Ovary (tissue), 7 donors: ENCODE measurements at regions not wholly inside any gene's neighbourhood (a gene's known extent, or its start where the extent isn't known, plus 50 kb on each side); places are given as distances from the start of the nearest gene placed in this dataset.

Experiments used
- DNase-seq, 5 donors: peaks; one replicate each; pipeline ENCODE4 v3.0.0-alpha.2; 2019 to 2020
- H3K27ac ChIP-seq, 2 donors: fragments of 200-600 bp; one replicate each; pipeline versions ENCODE4 v1.5.1 to v1.8.0; 2019 to 2022
- H3K27me3 ChIP-seq: fragments of 200-600 bp; one replicate; pipeline ENCODE4 v1.8.0; 2022
- H3K36me3 ChIP-seq: fragments of 200-600 bp; sonication (generic); one replicate; pipeline ENCODE4 v1.5.1; 2019
- H3K4me1 ChIP-seq: one replicate; pipeline ENCODE4 v1.8.1; 2013; ENCODE audit warnings: mild to moderate bottlenecking, moderate library complexity; ENCODE audit not compliant: insufficient read depth
- H3K4me3 ChIP-seq: fragments of 200-600 bp; sonication (generic); one replicate; pipeline ENCODE4 v1.5.1; 2017
- H3K9me3 ChIP-seq, 2 donors: fragments of 200-600 bp in 1 of 2; sonication (generic) in 1 of 2; one replicate each; pipeline versions ENCODE4 v1.5.1 to v1.8.1; 2013 to 2019; ENCODE audit warnings: mild to moderate bottlenecking in 1 of 2, moderate library complexity in 1 of 2
- EP300 ChIP-seq: sonication (generic); formaldehyde crosslinking; IDR thresholded peaks from one replicate; pipeline ENCODE4 v1.6.1; 2017; ENCODE audit warnings: antibody characterized with exemption
- POLR2A ChIP-seq: fragments of 450-650 bp; IDR thresholded peaks from one replicate; pipeline ENCODE4 v1.6.1; 2017; ENCODE audit warnings: antibody characterized with exemption, mild to moderate bottlenecking, moderate library complexity
- WGBS, 3 donors: extraction: QIAGEN DNeasy Blood & Tissue Kit in 1 of 3; methylation state at CpG; one replicate each; pipeline versions ENCODE4 v1.1.5 to v1.1.7; 2013 to 2017; 5-methylcytosine and 5-hydroxymethylcytosine counted together
- intact Hi-C, 4 donors: fragments of 100-400 bp; cut with DNase I; formaldehyde crosslinking; loops; one replicate each; pipeline versions ENCODE4 v1.11.0 to v1.15.1; 2022 to 2023
- TF ChIP-seq, protein P1 (sequence below), 3 donors: fragments of 450-650 bp in 2 of 3; fragments of 200-600 bp in 1 of 3; IDR thresholded peaks; one replicate each; pipeline versions ENCODE4 v1.5.1 to v1.8.0; 2016 to 2022; ENCODE audit warnings: antibody characterized with exemption in 3 of 3, mild to moderate bottlenecking in 1 of 3
- donor health status: DM: no; HTN: no; CAD: no; lungs with moderate emphysema.
- donor health status: DM: no; HTN: no; CAD: no.
- donor health status: Bipolar disorder and iron deficiency.
- donor health status: DM: no; HTN: no; CAD: no.
- donor health status: DM: yes; HTN: yes; CAD: no.

- 59 to 73% (median 65%) methylated on average over 4 of the region's 4 CpGs for WGBS, 3 donors
- TF ChIP-seq EP300 (no peak), POLR2A (no peak)
- TF ChIP-seq, protein P1, sequence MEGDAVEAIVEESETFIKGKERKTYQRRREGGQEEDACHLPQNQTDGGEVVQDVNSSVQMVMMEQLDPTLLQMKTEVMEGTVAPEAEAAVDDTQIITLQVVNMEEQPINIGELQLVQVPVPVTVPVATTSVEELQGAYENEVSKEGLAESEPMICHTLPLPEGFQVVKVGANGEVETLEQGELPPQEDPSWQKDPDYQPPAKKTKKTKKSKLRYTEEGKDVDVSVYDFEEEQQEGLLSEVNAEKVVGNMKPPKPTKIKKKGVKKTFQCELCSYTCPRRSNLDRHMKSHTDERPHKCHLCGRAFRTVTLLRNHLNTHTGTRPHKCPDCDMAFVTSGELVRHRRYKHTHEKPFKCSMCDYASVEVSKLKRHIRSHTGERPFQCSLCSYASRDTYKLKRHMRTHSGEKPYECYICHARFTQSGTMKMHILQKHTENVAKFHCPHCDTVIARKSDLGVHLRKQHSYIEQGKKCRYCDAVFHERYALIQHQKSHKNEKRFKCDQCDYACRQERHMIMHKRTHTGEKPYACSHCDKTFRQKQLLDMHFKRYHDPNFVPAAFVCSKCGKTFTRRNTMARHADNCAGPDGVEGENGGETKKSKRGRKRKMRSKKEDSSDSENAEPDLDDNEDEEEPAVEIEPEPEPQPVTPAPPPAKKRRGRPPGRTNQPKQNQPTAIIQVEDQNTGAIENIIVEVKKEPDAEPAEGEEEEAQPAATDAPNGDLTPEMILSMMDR (IDR thresholded peaks at IDR 0.05), result no peak
- intact Hi-C loops, result no loop called here
These were observed 161.4 kb downstream of the EFNB2 start for GRCh38 chr13:106373989-106374572.

DNA sequence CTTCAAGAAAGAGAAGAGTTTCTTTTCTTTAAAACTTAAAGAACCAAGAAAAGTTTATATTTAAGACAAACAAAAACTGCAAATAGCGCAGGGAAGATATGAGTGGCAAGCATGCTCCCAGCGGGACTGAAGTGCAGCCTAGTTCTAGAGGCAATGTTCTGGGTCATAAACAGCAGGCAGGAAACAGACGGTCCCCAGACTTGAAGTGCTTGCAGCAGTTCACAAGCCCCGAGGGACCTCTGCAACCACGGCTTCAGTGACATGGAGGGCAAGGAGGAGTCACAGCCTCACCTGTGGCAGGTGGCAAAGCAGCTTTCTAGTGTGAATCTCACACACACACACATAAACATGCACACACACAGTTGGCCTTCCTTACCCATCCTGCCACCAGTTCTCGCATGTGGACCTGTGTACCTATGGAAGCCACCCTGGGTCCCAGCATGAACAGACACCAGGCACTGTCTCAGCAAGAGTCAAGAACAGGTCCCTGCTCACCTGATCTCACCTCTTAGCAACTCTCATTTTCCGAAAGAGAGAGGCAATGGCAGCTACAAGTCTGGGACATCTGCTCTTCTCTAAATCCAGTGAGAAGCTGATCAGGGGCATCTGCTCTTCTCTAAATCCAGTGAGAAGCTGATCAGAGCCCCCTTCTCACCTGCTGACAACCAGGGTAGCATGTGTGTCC lies 162.0 kb downstream of the EFNB2 start:
- Histone ChIP-seq H3K9me3 (no peaks in the 10 kb centered on the region), H3K27me3 (no peaks in the 10 kb centered on the region), H3K27ac (no peak overlapping the region), H3K4me3 (no peak overlapping the region), H3K4me1 (no peaks in the 10 kb centered on the region), H3K36me3 (no peaks in the 10 kb centered on the region)
- 43 to 51% (median 45%) methylated on average over 7 of the region's 7 CpGs for WGBS, 3 donors
- no peak for DNase-seq
- intact Hi-C loops, result no loop called here
- TF ChIP-seq EP300 (no peak), POLR2A (no peak)
- TF ChIP-seq, protein P1 (IDR thresholded peaks at IDR 0.05), result no peak

More at GRCh38 chr13:106373989-106374572, 161.4 kb downstream of the EFNB2 start:
- no peaks in the 10 kb centered on the region for H3K36me3 ChIP-seq
- no peak for DNase-seq
- no peaks in the 10 kb centered on the region for H3K27me3 ChIP-seq
- no peak overlapping the region for H3K4me3 ChIP-seq
- no peaks in the 10 kb centered on the region for H3K4me1 ChIP-seq
- no peak overlapping the region for H3K27ac ChIP-seq
- no peaks in the 10 kb centered on the region for H3K9me3 ChIP-seq

- no peak overlapping the region for H3K27ac ChIP-seq
- 63 to 72% (median 68%) methylated on average over 7 of the region's 7 CpGs for WGBS, 3 donors
- H3K4me3 ChIP-seq, result no peak overlapping the region
- TF ChIP-seq POLR2A (no peak), EP300 (no peak)
- TF ChIP-seq, protein P1 (IDR thresholded peaks at IDR 0.05), result no peak
- H3K9me3 ChIP-seq, result no peaks in the 10 kb centered on the region
- no peaks in the 10 kb centered on the region for H3K27me3 ChIP-seq
- no peaks in the 10 kb centered on the region for H3K4me1 ChIP-seq
- no peak for DNase-seq
- no peaks in the 10 kb centered on the region for H3K36me3 ChIP-seq
- intact Hi-C loops, result no loop called here
These were observed 163.0 kb downstream of the EFNB2 start for GRCh38 chr13:106372199-106373155.

DNA sequence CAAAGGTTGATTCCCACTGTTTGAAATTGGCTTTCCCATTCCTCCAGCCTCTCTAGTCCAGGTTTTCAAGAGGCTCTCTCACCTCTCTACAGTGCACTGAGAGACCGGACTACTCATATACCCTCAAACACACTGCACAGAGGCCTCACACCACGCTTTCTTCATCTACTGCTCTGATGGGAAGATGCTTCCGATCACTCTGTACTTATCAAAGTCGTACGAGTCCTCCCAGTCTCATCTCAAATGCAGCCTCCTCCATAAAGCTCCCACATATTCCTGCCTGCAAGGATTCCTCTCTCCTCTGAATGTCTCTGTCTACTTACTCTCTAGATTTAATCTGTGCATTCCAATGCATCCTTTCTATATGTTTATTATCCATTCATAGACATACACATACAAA lies 164.4 kb downstream of the EFNB2 start:
- Histone ChIP-seq H3K27me3 (no peaks in the 10 kb centered on the region), H3K36me3 (no peaks in the 10 kb centered on the region), H3K9me3 (no peaks in the 10 kb centered on the region), H3K4me1 (no peaks in the 10 kb centered on the region), H3K4me3 (no peak overlapping the region), H3K27ac (no peak overlapping the region)
- DNase-seq, result no peak
- TF ChIP-seq, protein P1 (IDR thresholded peaks at IDR 0.05), result no peak
- TF ChIP-seq POLR2A (no peak), EP300 (no peak)
- intact Hi-C loops, result no loop called here
- WGBS, 3 donors, result 91 to 95% (median 94%) methylated on average over 5 of the region's 5 CpGs
